Stimulated activated CD8-positive, alpha-beta memory T cell treated with anti-CD3 and anti-CD28 coated beads, Interleukin-4, amount 100 ng/mL, for 1 hour (primary cell): ENCODE measurements at regions not wholly inside any gene's neighbourhood (a gene's known extent, or its start where the extent isn't known, plus 50 kb on each side); places are given as distances from the start of the nearest gene placed in this dataset.

Source experiments
- DNase-seq, 2 donors: peaks; one replicate each; pipeline ENCODE4 v3.0.0-alpha.2; 2020; ENCODE audit warnings: low read depth in 2 of 2, low spot score in 1 of 2

DNA sequence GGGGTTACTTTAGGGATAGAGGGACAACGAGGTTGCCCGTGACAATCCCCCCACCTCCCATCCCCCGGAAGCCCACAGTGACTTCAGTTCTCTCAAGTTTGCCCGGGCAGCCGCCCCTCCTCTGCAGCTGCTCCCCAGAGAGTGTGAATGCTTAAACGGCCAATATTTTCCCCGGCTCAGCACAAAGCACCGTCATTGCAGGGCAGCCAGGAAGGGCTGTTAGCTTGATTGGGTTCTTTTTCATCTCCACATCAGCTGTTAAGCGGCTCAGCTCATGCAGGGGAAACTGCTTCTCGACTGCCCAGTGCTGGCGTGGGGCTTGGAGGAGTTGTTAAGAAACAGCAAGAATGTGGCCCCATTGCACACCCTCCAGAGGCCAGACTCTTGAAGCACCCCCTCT, 120.5 kb upstream of the NCOR2 start:
- no peak for DNase-seq

GRCh38 chr12:124687174-124687902, 119.9 kb upstream of the NCOR2 start:
- no peak for DNase-seq

GRCh38 chr12:124686370-124687173, 119.2 kb upstream of the NCOR2 start:
- DNase-seq: no peak

- no peak for DNase-seq
Measured at GRCh38 chr12:124685689-124686369, 118.4 kb upstream of the NCOR2 start.

- DNase-seq: no peak
Measured at GRCh38 chr12:124684971-124685688, 117.7 kb upstream of the NCOR2 start.

DNA sequence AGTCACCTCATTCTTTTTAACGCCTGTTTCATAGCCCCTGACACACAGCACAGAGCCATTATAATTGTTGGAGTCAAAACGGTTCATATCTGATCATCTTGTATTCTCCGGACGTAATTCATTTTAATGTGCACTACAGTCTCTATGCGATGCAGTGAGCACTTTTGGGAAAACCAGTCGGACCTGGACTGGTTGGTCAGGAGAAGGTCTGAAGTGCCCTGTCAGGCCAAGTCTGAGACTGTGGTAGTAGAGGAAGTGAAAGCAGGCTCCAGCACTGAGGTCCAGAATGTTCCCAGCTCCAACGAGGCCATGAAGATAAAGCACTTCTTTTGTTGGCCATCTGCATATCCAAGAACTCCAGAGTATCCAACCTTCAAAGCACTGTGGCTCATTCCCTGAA, 117.1 kb upstream of the NCOR2 start:
- no peak for DNase-seq

GRCh38 chr12:124683152-124684124, 116.0 kb upstream of the NCOR2 start:
- no peak for DNase-seq

DNA sequence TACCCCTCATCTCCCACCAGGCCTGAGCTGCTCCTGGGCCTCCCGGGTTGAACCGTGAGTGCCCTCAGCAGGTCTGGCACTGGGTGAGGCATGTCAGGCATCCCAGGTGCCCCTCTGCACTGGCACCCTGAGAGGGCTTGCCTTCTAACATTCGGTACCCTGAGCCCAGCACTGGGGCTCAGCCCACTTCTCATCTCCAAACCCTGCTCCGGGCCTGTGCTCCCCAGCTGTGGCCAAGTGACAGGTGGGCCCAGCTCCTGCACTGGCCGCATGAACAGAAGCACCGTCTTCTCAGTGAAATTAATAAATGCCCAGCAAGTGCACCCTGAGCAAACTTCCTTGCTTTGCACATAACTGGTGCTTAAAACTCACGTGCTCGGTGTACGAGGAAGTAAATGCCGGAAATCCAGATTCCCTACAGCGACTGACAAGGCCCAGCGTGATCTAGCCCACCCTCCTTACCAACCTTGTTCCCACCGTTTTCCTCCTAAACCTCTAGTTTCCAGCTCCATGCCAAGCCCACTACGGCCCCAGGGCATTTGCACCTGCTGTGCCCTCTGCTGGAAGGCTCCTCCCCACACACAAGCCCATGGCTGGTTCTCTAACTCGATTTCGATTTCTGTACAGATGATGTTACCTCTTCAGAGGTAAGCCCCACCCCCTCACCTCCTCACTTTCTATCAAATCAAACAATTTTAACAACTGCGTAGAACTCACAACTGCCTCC, 115.2 kb upstream of the NCOR2 start:
- DNase-seq: no peak

GRCh38 chr12:124681779-124682391, 114.5 kb upstream of the NCOR2 start:
- no peak for DNase-seq

DNA sequence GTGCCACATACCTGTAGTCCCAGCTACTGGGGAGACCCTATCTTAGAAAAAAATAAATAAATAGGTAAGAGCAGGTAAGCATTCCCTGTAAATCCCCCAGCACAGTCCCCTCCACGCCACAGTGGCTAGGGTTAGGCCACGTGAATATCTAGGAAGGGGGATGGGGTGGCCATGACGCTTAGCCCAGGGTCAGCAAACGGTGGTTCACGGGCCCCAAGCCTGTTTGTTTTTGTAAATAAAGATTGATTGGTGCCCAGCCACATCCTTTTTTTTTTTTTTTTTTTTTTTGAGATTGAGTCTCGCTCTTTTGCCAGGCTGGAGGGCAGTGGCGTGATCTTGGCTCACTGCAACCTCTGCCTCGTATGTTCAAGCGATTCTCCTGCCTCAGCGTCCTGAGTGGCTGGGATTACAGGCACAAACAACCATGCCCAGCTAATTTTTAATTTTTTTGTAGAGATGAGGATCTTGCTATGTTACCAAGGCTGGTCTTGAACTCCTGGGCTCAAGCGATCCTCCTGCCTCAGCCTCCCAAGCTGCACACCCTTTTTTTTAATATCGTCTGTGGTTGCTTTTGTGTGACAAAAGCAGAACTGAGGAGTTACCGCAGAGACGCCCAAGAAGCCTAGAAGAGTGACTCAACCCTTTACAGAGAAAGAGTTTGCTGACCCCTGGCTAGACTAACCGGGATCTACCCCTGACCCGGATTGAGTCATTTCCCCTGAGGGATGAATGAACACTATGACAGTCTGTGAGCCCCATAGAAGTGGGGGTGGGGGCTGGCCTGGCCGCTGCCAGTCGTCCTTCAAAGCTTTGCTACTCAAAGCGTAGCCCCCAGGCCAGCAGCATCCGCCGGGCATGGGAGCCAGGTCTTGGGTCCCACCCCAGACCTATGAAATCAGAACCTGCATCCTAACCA, 113.7 kb upstream of the NCOR2 start:
- no peak for DNase-seq

DNA sequence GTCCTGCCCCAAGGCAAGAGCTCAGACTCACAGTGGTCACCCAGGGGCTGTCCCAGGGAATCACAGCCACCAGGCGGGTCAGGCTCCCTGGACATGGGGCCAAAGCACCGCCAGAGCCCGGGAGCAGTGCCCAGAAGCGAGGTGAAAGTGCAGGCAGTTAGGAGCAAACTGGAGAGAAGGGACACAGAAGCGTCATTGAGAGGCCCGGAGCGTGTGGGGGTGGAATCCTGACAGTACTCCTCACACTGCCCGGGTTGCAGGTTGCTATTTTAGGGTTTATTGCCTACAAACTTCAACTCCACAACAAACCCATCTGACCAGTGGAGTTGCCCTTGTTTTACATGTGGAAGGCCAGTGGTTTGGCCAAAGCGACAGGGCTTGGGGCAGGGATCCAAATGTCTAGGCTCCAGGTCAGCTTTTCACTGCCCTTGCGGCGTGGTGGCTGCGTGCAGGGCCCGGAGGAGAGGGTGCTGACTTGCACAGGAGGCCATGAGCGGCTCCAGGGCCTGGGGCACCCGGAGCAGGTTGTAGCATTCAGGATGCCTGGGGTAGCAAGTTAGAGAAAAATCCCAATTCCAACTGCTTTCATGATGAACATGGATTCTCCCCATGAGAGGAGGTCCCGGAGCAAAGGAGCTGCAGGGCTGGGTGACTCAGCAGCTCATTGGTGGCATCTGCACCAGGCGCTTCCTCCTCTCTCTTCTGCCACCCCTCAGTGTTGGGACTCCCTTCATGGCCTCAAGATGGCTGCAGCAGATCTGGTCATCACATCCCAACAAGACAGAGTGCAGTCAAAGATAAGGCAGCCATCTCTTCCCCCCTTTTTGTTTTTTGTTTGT, 112.3 kb upstream of the NCOR2 start:
- DNase-seq: no peak

GRCh38 chr12:124679047-124679446, 111.6 kb upstream of the NCOR2 start:
- DNase-seq: no peak

DNA sequence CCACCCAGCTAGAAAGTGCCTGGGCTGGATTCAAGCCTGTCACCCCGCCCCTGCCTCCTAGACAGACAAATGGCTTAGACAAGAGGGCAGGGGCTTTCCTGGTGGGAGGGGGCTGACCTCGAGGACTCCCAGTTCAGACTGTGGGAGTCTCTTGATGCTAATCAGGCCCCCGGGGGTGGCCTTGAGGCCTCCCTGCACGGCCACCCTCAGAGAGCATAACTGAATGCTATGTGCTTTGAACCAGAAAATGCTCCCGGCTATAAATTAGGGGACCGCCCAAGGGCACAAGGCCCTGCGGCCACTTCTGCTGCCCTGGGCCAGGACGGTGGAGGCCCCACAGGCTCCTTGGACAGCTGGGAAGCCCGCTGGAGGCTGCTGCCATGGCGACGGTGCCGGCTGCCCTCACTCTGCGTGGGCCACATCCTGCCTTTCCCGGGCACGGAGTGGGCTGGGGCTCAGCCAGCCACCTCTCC, 111.0 kb upstream of the NCOR2 start:
- DNase-seq: no peak

DNA sequence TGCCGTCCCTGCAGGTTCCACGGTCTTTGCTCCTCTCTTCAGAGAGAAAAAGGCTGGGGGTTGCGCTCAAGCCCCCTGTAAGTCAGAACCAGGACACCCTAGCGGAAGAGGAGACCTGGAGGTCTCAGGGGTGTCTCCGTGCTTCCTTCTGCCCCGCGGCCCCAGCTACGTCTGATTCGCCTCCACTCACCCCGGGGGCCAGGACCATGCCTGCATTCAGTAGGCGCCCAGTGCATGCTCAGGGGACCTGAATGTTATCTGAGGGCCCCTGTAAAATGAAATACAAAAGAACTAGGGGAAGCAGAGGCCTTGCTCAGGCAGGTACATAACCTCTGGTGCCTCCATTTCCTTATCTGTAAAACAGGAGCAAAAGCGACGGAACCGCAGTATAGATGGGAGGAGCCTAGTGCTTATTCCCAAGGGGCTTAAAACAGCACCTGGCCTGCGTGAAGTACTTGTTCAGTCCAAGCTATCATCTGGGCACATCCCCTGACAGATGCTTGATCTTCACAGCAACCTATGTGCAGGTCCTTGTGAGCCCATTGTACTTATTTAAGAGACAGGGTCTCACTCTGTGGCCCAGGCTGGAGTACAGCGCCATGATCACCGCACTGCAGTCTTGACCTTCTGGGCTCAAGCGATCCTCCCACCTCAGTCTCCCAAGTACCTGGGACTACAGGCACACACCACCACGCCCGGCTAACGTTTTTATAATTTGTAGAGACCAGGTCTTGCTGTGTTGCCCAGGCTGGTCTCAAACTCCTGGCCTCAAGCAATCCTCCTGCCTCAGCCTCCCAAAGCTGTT, 110.3 kb upstream of the NCOR2 start:
- DNase-seq: no peak

- DNase-seq: no peak
Measured at GRCh38 chr12:124676714-124677462, 109.5 kb upstream of the NCOR2 start.
